PC-9 (cell line): ENCODE measurements at regions not wholly inside any gene's neighbourhood (a gene's known extent, or its start where the extent isn't known, plus 50 kb on each side); places are given as distances from the start of the nearest gene placed in this dataset.

Experiments
- BruUV-seq: library from RNA; stranded (reverse); fragments of 400-500 nt; replicated peaks from 2 replicates; lab custom pipeline; 2021; lab: Mats Ljungman, UMichigan
- CTCF ChIA-PET: fragments of 300-600 bp; sonication (Branson Sonifier 250); formaldehyde crosslinking; loops from one replicate; lab custom pipeline; 2022; ENCODE audit warnings: antibody characterized with exemption; lab: Charles Lee
- POLR2A ChIA-PET: fragments of 300-600 bp; sonication (Branson Sonifier 250); formaldehyde crosslinking; loops from one replicate; lab custom pipeline; 2022; ENCODE audit warnings: antibody characterized with exemption; ENCODE audit not compliant: unreplicated experiment; lab: Charles Lee
- DNase-seq, 2 experiments: peaks; one replicate each; pipeline versions ENCODE4 v3.0.0 to v3.0.0-alpha.2; 2015 to 2022; ENCODE audit warnings: mixed read lengths in 1 of 2
- H2AFZ ChIP-seq: fragments of 200-600 bp; sonication (generic); 2 replicates; pipeline ENCODE4 v1.8.1; 2017; ENCODE audit warnings: antibody characterized with exemption
- H3F3A ChIP-seq: fragments of 200-600 bp; sonication (generic); 2 replicates; pipeline ENCODE4 v1.8.1; 2017; ENCODE audit warnings: antibody characterized with exemption, mild to moderate bottlenecking, low read depth; ENCODE audit not compliant: insufficient read depth
- H3K27ac ChIP-seq: fragments of 200-600 bp; sonication (generic); 2 replicates; pipeline ENCODE4 v1.6.1; 2016; ENCODE audit warnings: mixed run types
- H3K27me3 ChIP-seq: fragments of 200-600 bp; sonication (generic); 2 replicates; pipeline ENCODE4 v1.6.1; 2016; ENCODE audit warnings: low read depth, mixed run types; ENCODE audit not compliant: insufficient read depth
- H3K36me3 ChIP-seq: fragments of 200-600 bp; sonication (generic); 2 replicates; pipeline ENCODE4 v1.6.1; 2016; ENCODE audit warnings: low read depth, mixed run types
- H3K4me1 ChIP-seq: fragments of 200-600 bp; sonication (generic); replicated peaks from 2 replicates; pipeline ENCODE4 v1.6.1; 2016; ENCODE audit warnings: mixed run types; ENCODE audit not compliant: insufficient read depth
- H3K4me2 ChIP-seq: fragments of 200-600 bp; sonication (generic); 2 replicates; pipeline ENCODE4 v1.6.1; 2017; ENCODE audit warnings: mixed run types
- H3K4me3 ChIP-seq: fragments of 200-600 bp; sonication (generic); 2 replicates; pipeline ENCODE4 v1.6.1; 2016; ENCODE audit warnings: mixed run types
- H3K79me2 ChIP-seq: fragments of 200-600 bp; sonication (generic); 2 replicates; pipeline ENCODE4 v1.6.1; 2017; ENCODE audit warnings: low read depth, mixed run types
- H3K9me2 ChIP-seq: fragments of 200-600 bp; sonication (generic); 2 replicates; pipeline ENCODE4 v1.8.1; 2017; ENCODE audit warnings: mild to moderate bottlenecking; ENCODE audit not compliant: insufficient read depth
- H3K9me3 ChIP-seq: fragments of 200-600 bp; sonication (generic); 2 replicates; pipeline ENCODE4 v1.8.1; 2016; ENCODE audit warnings: low read depth; ENCODE audit not compliant: insufficient read depth
- H4K20me1 ChIP-seq: fragments of 200-600 bp; sonication (generic); 2 replicates; pipeline ENCODE4 v1.8.1; 2017; ENCODE audit not compliant: insufficient read depth
- CTCF ChIP-seq: fragments of 200-600 bp; sonication (generic); conservative IDR thresholded peaks from 2 replicates; pipeline ENCODE4 v1.6.1; 2017; ENCODE audit warnings: mixed run types, antibody characterized with exemption, mild to moderate bottlenecking, moderate library complexity
- EZH2 ChIP-seq: fragments of 200-600 bp; sonication (generic); IDR thresholded peaks from 2 replicates; pipeline ENCODE4 v1.8.0; 2017; ENCODE audit warnings: antibody characterized with exemption, low read depth
- intact Hi-C: fragments of 100-400 bp; cut with micrococcal nuclease; formaldehyde crosslinking; loops from one replicate; pipeline ENCODE4 v1.10.0; 2022; ENCODE audit not compliant: unreplicated experiment

- Histone ChIP-seq H3K27me3 (no peaks in the 10 kb centered on the region), H3K9me3 (no peaks in the 10 kb centered on the region), H3F3A (no peaks in the 10 kb centered on the region), H3K27ac (no peak overlapping the region), H3K4me2 (no peak overlapping the region), H3K4me3 (no peak overlapping the region), H3K9me2 (no peaks in the 10 kb centered on the region), H2AFZ (no peak overlapping the region), H3K4me1 (no peaks in the 10 kb centered on the region), H3K79me2 (no peaks in the 10 kb centered on the region), H3K36me3 (no peaks in the 10 kb centered on the region), H4K20me1 (no peaks in the 10 kb centered on the region)
- CTCF ChIA-PET = no interaction called here
- TF ChIP-seq EZH2 = no peak
- BruUV-seq = no TSS peak
- POLR2A ChIA-PET = no interaction called here
- no peak for DNase-seq
- intact Hi-C loops = no loop called here
These were observed 348.7 kb upstream of the AJAP1 start for GRCh38 chr1:4305526-4306301.

GRCh38 chr1:4306559-4307467 lies 347.6 kb upstream of the AJAP1 start:
- Histone ChIP-seq H3F3A (no peaks in the 10 kb centered on the region), H3K79me2 (no peaks in the 10 kb centered on the region), H3K9me3 (no peaks in the 10 kb centered on the region), H3K4me2 (no peak overlapping the region), H3K27ac (no peak overlapping the region), H2AFZ (no peak overlapping the region), H3K4me1 (no peaks in the 10 kb centered on the region), H3K27me3 (peaks cover 2% of the 10 kb centered on the region; the same call in 1 of the 2 replicates), H3K9me2 (no peaks in the 10 kb centered on the region), H4K20me1 (no peaks in the 10 kb centered on the region), H3K4me3 (no peak overlapping the region), H3K36me3 (no peaks in the 10 kb centered on the region)
- CTCF ChIA-PET = no interaction called here
- TF ChIP-seq CTCF = no peak
- TF ChIP-seq EZH2 = no peak
- DNase-seq = no peak
- no TSS peak for BruUV-seq
- intact Hi-C loops = no loop called here
- POLR2A ChIA-PET = no interaction called here

- Histone ChIP-seq H3K9me3 (no peaks in the 10 kb centered on the region), H3K27me3 (peaks cover 2% of the 10 kb centered on the region), H3K4me3 (no peak overlapping the region), H3K27ac (no peak overlapping the region), H3K4me1 (no peaks in the 10 kb centered on the region), H3K4me2 (no peak overlapping the region), H3K9me2 (no peaks in the 10 kb centered on the region), H2AFZ (no peak overlapping the region), H3F3A (no peaks in the 10 kb centered on the region), H3K79me2 (no peaks in the 10 kb centered on the region), H4K20me1 (no peaks in the 10 kb centered on the region), H3K36me3 (no peaks in the 10 kb centered on the region)
- intact Hi-C loops = no loop called here
- DNase-seq = no peak
- POLR2A ChIA-PET = no interaction called here
- TF ChIP-seq EZH2 (no peak), CTCF (no peak)
- CTCF ChIA-PET = no interaction called here
- BruUV-seq = no TSS peak
These were observed 347.0 kb upstream of the AJAP1 start for GRCh38 chr1:4307468-4307845.
